ENCODE measurements at regions not wholly inside any gene's neighbourhood (a gene's known extent, or its start where the extent isn't known, plus 50 kb on each side); places are given as distances from the start of the nearest gene placed in this dataset.
A peak's percentile ranks its signal among the peaks of the same experiment; 100 is the strongest.

DNA sequence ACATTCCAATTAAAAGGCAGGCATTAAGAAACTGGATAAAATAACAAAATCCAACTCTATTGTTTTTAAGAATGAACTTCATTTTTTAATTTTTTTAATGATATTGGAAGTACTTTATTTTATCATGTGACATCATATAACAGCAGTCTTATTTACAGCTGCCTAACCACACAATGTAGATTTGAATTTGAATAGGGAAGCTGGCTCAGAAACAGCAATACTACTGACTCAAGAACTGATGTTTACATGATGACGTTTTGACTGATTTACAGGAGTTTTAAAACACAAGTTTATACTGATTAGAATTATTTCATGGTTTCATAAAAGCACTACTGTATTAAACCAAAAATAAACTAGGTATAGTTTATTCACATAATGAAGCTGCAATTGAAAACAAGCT is 348.7 kb upstream of the NR5A2 start:
- DNase-seq: peak; percentile 16

DNA sequence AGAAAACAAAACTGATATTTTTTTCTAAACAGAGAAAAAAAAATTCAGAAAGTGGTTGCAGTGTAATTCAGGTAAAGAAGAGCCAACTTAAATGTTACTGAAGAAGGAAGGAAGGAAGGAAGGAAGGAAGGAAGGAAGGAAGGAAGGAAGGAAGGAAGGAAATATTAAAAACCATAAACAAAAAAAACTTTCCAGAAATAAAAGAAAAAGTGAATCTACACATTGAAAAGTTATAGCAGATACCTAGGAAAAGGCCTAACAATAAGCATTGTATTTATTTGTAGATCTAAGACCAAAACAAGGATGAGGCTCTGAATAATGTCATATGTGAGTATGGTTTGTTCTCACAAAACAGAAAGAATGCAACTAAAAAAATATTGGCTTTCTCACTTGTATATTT is 345.4 kb upstream of the NR5A2 start:
- no peak for DNase-seq

DNA sequence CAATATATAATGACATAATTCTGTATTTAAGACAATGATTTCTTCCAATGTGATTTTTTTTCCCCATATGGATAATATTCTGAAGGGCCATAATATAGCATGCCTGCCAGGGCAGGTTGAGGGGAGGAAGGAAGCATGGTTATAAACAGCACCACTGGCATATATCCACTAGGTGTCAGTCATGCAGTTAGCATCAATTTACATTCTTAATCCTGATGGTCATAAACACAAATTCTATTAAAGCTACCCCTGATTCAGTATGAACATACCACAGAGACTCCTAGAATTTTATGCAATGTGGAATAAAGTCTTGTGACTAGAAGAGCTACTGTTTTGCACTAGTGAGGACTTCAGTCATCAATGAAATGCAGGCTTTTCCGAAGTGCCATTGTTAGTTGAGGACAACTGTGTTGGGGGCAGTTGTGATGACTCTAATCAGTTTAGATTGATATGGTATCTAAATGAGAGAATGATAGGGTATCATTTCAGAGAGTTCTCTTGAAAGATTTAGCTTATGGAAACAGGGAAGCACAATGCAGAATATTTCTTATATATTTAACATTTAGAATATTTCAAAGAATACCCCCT is 342.7 kb upstream of the NR5A2 start:
- DNase-seq: peak; percentile 4

DNA sequence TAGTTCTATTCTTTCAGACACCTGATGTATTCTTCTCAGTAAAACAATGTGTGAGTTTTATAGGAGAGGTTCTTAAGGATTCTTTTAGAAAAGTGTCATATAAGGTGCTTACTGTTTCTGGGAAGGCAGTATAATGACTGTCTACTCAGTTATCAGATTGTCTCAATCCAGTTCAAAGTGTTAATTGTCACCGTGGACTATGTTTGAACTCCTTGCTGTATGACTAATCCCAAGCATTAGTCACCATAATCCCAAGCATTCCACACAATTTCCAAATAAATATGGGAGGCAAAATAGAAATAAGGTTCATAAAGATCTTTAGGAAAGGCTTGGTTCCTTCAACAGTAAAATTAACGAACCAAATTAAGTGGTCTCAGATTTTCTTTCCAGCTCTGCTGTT is 342.1 kb upstream of the NR5A2 start:
- DNase-seq: no peak

DNA sequence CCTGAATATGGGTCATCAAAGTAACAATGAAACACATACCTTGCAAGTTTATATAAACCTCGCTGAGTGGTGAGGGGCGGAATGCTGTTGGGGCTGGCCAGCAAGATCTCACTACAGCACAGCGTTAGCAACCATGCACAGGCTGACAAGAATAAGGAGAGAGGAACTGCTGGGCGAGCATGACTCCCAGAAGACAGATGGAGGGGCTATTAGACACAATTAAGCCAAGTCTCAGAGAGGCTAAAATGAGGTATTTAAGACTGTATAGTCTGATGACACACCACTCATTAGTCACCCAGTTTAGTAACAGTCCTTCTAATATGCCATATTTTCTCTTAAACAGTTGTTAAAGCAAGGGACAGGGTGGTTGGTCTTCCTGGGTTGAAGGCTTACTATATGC is 340.2 kb upstream of the NR5A2 start:
- DNase-seq: no peak

DNA sequence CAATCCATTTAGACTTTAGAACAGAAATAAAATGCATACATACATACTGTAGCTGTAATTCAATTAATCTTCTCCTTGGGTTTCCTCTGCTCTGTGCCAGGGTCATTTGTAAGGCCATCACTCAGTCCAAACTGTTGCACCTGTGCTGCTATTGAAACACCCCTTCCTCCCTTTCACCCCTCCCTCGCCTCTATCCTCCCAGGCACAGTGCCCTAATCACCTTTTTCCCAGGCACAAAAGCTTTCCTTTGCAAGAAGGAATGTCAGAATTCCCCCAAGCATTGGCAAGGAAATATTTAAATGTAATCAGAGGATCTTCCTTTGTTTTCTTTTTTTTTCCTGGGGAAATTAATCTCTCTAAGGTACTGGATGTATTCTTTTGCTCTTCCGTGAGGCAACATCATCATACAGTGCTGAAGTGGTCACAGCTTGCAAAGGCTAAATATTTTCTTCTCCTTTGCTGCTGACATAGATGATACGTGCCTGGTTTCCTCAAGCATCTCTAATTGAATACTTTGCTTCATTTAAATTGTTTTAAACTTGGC is 339.3 kb upstream of the NR5A2 start:
- DNase-seq: no peak

DNA sequence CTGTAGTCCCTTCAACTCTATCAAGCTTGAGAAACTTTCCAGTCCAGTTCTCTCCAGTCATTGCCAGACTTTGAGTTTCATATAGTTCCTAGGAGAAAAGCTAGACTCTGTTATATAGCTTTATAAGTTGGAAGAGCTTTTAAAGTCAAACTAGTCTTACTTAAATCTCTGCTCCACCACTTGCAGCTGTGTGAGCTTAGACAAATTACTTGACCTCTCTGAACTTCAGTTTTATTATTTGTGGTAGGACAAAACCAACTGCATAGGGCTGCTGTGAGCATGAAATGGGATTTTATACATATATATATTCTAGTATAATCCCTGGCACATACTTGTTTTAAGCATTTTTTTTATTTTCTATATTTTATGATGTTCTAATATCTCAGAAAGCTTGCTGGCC is 338.7 kb upstream of the NR5A2 start:
- no peak for DNase-seq

DNA sequence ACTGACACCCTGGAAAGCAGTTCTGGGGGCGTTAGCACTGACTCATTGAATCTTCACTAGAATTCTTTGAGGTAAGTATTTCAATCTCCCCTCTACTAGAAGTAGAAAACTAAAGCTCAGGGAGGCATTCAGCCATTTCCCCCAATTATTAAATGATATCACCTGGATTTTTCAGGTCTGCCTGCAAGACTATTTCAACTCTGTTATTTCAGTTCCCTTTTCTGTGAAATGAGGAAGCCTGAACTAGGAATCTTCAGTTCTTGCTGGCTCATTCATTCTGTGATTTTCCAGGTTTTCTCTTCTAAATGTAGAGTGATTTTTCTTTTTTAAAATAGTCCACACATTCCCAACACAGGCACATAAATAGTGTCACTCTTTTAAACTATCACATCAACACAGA is 337.0 kb upstream of the NR5A2 start:
- DNase-seq: no peak

DNA sequence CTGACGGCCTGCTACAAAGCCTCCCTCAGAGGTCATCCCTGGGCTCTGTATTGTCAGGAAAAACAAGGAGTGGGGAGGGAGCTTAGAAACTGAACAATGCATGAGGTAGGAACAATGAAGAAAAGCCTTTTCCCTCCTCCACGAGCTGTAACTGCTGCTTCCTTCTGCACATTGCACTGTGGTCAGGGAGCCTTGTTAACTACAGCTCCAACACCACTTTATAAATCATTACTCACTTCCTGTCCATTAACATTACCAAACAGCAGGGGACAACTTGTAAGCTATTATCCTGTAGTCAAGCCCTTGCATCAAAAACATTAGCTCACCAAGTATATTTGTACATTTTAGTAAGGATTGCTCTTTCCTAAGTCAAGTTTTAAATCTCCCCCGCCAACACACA is 336.0 kb upstream of the NR5A2 start:
- DNase-seq: no peak

DNA sequence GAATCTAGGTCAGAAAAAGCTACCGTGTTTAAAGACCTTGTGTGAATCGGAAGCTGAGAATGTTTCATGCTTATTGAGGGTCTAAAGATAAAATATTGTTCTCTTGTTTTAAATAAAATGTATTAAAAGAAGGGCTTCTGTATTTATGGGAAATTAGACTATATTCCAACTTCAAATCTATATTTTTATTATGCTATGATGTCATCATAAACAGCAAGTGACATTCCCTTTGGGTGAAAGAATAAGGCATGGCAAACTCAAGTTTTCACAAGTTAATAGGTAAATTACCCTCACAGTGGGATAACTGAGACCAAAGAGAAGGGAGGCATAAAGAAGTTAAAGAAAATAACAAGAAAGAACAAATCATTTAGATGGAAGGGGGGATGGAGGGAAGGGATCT is 333.8 kb upstream of the NR5A2 start:
- no peak for DNase-seq

DNA sequence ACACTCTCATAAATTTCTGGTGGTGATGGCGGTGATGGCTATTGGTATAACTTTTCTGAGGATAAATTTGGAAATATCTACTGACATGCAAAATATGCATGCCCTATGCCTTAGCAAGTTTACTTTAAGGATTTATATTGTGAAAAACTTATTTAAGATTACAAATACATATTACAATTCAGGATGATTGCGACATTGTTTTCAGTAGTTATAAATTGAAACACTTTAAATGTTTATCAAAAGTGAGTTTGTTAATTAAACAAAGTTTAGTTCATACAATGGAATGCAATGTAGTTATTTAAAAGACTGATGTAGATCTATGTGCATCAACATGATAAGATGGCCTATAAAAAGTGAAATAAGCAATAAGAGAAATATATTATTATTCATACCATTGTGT is 331.3 kb upstream of the NR5A2 start:
- DNase-seq: no peak

DNA sequence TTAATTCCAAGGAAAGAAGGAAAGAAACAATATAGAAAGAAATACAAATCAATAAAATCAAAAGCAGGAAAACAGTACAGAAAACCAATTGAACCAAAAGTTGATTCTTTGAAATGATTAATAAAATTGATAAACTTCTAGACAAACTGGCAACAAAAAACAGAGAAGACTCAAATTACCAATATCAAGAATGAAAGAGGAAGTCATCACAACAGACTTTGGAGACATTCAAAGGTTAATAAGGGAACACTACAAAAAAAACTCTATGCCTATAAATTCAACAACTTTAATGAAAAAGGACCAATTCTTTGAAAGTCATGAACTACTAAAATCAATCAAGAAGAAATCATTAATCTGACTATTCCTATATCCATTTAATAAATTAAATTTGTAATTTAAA is 329.3 kb upstream of the NR5A2 start:
- DNase-seq: no peak

DNA sequence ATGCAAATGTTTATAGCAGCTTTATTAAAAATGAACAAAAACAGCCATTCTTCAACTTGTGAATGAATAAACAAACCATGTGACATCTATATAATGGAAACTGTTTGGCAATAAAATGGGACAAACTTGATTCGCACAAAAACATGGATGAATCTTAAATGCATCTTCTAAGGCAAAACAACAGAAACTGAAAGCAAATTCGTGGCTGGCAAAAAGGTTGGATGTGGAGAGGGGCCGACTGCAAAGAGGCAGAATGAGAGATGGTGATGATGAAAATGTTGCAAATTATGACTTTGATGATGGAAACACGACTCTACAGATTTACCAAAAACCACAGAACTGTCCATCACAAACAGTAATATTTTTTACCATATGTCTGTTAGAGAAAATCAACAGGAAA is 327.0 kb upstream of the NR5A2 start:
- no peak for DNase-seq

DNA sequence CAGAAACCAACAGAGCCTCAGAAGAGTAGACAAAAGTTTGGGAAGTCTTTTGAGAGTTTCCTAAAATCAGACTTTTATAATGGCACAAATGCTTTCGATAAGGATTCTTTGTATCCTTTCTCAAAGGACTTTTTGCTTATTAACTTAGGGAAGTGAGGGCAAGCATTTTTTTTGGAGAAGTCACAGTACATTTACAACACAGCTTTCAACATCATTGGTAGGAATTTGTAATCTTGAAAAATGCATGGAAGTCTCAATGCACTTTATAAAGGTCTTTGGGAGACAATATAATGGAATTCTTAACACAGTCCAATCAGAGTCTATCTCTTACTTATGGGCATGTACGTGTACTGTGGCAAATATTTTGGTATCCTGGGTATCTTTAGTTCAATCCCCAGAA is 325.8 kb upstream of the NR5A2 start:
- no peak for DNase-seq

DNA sequence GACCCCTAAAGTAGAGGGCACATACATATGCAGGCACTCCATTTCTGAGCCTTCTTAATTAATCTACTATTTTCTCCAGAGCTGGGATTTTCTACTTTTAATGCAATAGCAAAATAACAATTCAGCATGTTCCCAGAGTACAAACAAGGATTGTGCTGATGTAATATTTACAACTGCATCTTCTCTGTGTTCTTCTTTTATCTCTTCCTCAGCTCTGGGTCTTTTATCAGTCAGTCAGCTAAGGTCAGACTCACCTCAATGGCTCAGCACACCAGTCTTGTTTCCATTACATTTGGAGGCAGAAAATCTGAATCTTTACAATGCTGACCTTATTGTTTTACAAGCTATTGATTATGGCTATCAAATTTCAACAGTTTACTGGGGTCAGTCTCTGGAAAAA is 323.3 kb upstream of the NR5A2 start:
- DNase-seq: no peak

DNA sequence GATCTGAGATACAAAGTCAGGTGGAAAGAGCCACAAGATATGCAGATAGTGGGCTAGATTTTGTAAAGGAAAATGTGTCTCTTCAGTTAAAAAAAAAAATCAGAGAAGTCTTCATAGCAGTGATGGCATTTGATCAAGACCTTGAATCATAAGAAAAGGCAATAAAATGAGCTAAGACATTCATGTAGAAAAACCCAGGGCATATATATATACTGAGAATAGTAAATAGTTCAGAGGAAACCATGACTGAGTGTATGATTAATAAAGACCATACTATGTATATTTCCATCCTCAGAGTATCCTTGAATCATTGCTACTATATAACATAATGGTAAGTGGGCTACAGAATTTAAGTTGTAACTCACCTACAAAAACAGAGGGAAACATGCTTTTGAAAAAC is 321.7 kb upstream of the NR5A2 start:
- DNase-seq: no peak

DNA sequence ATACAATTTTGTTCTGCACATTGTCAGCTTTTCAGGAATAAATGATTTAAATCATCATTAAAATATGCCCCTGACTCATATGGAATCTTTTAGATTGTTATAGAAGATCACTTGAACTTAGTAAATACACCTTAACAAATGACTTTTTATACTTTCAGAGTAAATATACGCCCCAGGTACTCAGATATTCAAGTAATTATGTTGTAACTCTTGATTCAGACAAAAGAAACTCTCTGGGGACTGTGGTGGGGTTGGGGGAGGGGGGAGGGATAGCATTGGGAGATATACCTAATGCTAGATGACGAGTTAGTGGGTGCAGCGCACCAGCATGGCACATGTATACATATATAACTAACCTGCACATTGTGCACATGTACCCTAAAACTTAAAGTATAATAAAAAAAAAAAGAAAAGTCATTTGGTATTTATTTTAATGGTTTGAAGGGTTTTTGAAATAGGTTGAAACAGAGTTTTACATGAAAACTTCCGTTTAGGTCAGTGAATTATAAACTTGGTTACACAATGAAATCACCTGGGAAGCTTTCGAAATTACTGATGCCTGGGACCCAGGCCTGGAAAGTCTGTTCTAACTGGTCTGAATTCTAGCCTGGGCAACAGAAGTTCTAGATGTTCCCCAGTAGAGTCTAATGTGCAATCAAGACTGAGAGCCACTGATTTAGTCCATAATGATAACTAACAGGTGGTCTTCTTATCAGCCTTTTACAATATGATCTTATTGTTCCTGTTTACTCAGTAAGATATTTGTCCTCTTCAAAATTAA is 320.5 kb upstream of the NR5A2 start:
- DNase-seq: no peak

DNA sequence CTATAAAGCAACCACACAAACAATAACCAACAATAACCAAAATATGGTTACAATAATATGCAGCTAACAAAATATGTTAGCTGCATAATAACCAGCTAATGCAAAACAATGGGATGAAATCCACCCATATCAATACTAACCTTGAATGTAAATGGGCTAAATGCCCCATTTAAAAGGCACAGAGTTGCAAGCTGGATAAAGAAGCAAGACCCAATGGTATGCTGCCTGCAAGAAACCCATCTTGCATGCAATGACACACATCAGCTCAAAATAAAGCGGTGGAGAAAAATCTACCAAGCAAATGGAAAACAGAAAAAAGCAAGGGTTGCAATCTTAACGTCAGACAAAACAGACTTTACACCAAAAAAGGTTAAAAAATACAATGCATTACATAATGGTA is 316.5 kb upstream of the NR5A2 start:
- no peak for DNase-seq

DNA sequence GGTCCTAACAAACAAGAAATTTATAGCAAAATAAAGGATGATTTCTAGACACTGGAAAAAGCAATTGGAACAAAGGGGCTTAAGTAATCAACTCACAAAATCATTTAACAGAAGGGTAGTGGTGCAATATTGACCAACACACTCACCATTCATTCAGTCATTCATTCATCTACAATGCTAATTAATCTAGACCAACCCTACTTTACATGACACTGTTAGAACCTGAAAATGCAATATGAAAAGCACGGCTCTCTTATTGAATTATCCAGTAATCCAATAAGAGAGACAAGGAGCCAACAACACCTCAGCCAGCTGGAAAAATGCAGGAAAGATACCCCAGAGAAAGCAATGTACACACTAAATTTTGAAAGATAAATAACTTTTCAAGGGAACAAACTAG is 310.8 kb upstream of the NR5A2 start:
- no peak for DNase-seq

DNA sequence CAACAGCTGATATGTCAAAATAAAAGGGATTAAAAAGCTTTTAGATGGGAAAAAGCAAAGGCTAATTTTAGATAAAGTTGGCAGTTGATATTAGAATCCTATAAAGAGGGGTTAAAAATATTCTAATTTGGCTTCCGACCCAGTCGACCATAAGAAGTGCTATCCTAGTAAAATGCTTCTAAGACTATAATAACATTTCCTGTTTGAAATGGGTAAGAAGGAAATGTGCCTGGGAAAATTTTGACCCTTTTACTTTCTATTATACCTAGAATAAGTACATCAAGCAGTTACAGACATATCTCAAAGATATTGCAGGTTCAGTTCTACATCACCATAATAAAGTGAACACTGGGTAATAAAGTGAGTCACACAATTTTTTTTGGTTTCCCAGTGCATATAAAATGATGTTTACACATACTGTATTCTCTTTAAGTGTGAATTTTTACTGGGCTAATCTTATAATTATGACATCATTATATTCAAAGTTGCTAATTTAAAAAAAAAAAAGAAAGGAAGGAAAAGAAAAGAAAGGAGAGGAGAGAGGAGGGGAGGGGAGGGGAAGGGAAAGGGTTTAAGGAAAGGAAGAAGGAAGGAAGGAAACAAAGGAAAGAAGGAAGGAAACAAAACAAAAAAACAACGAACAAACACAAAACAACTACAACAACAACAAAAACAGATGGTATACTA is 308.2 kb upstream of the NR5A2 start:
- DNase-seq: no peak

DNA sequence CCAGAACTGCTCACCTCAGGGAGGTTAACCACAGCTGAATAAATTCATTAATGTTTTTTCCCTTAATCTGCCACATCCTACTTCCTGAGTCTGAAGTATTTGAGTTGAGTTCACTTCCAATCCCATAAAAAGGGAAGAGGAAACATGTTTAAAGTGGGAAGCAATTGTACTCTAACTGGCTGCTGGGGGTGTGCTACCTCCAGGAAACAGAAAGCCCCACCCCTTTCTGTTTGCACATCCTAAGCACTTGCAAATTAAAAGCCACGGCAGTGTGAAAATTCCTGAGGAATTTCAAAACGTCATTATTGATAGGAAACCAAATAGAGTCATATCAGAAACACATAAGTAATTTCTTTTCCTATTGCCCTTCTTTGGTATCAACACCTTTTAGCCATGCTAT is 307.0 kb upstream of the NR5A2 start:
- DNase-seq: no peak

DNA sequence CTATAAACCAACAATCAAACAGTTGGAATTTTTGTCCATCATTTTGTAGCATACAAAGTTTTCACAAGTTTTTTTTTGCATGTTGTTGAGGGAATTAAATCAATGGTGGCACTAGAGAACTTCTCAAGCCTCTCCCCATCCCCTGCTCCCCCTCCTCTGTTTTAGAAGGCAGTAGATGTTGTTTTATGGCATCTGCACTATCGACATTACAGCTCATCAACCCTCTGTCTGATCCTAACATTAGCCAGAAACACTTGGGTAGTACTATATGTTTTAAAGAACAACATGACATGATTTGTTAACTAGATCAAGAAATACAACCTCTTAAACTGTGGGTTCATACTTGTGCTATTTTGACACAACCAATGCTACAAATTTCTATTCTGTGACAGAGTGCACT is 306.5 kb upstream of the NR5A2 start:
- no peak for DNase-seq

DNA sequence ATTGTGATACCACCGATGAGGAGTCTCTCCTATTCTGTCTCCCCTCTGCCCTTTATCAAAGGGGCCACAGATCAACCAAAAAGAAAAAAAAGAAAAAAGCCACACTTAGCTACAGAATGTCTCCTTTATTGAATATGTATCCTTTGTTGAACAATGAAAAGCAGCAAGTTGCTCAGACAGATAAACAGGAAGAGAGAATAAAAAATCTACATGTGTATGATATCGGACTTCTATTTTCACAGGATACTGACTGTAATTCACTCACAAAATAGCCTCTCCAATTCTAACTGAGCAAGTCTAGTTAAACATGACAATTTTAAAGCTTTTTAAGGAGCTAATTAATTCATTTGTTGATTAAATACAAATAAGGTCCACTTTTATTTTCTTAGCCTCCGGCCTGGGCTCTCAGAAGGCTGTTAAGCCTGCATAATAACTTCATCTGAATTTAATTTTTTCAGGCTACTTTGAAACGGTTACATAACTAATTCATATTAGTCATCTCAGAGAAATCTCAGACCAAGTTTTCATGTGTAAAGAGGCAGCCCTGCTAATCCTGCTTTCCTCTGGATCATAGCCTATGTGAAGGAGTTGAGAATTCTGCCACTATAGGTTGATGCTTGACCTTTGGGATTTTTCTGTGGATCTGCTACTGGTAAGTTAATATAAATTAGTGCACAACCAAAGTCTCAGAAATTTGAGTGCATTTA is 304.1 kb upstream of the NR5A2 start:
- DNase-seq: no peak

DNA sequence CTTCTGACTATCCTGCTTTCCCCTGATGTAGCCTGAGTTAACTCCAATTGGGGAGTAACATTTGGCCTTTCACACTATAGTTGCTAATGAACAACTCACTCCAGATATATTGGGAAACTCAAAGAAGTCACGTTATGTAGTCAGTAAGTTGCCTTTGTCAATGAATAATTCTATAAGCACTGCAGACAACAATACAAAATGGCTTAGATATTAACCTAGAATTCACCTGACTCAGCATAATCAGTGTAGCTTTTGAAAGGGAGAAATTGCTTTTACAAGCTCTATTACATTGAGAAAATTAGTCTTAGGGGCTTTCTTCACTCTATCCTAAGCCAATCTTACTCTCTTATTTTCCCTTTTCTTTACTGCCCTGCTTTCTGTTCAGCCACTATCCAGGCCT is 303.5 kb upstream of the NR5A2 start:
- no peak for DNase-seq

All from NCI-H526 treated with DMSO at 0.1 percent for 48 hours (cell line).